Osteocyte (in vitro differentiated cells): ENCODE measurements at regions not wholly inside any gene's neighbourhood (a gene's known extent, or its start where the extent isn't known, plus 50 kb on each side); places are given as distances from the start of the nearest gene placed in this dataset.

Experiments
- DNase-seq: peaks from one replicate; pipeline ENCODE4 v3.0.0; 2021; ENCODE audit warnings: mixed read lengths; ENCODE audit not compliant: unreplicated experiment; ENCODE audit errors: extremely low spot score
- H3K27ac Mint-ChIP-seq: one replicate; pipeline ENCODE4 v1.8.0; 2021; ENCODE audit warnings: mild to moderate bottlenecking, mixed read lengths; ENCODE audit not compliant: unreplicated experiment
- H3K27me3 Mint-ChIP-seq: one replicate; pipeline ENCODE4 v1.8.0; 2021; ENCODE audit warnings: mixed read lengths; ENCODE audit not compliant: unreplicated experiment
- H3K36me3 Mint-ChIP-seq: one replicate; pipeline ENCODE4 v1.8.0; 2021; ENCODE audit warnings: mixed read lengths; ENCODE audit not compliant: unreplicated experiment
- H3K4me1 Mint-ChIP-seq: one replicate; pipeline ENCODE4 v1.8.0; 2021; ENCODE audit warnings: mixed read lengths; ENCODE audit not compliant: unreplicated experiment
- H3K4me3 Mint-ChIP-seq: one replicate; pipeline ENCODE4 v1.8.0; 2021; ENCODE audit warnings: mild to moderate bottlenecking, moderate library complexity, mixed read lengths; ENCODE audit not compliant: unreplicated experiment
- H3K9me3 Mint-ChIP-seq: one replicate; pipeline ENCODE4 v1.8.0; 2021; ENCODE audit warnings: mixed read lengths; ENCODE audit not compliant: unreplicated experiment
- TF ChIP-seq, protein P1 (sequence below): fragments of 200-600 bp; sonication (generic); IDR thresholded peaks from 2 replicates; pipeline ENCODE4 v1.5.0; 2021; ENCODE audit warnings: antibody characterized with exemption, mild to moderate bottlenecking, moderate library complexity

DNA sequence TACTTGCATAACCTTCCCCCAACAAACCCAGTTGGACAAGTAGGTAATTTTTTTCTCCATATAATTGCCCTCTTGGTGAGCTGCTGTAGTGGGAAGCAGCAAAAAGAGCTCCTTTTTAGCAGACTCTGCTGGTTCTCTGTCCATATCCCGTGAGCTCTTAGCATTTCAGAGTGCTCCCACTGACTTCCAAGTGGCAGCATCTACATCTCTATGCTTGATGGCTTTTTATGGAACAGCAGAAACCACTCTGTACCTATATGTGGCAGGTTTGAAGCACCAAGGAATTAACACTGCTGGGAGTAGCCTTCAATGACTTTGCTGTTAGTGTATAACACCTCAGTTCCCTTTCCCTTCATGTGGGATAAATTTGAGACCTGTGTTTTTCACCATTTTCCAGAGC lies 168.4 kb upstream of the NHS start:
- DNase-seq: no peak
- H3K4me1 Mint-ChIP-seq: no peaks in the 10 kb centered on the region
- TF ChIP-seq, protein P1, sequence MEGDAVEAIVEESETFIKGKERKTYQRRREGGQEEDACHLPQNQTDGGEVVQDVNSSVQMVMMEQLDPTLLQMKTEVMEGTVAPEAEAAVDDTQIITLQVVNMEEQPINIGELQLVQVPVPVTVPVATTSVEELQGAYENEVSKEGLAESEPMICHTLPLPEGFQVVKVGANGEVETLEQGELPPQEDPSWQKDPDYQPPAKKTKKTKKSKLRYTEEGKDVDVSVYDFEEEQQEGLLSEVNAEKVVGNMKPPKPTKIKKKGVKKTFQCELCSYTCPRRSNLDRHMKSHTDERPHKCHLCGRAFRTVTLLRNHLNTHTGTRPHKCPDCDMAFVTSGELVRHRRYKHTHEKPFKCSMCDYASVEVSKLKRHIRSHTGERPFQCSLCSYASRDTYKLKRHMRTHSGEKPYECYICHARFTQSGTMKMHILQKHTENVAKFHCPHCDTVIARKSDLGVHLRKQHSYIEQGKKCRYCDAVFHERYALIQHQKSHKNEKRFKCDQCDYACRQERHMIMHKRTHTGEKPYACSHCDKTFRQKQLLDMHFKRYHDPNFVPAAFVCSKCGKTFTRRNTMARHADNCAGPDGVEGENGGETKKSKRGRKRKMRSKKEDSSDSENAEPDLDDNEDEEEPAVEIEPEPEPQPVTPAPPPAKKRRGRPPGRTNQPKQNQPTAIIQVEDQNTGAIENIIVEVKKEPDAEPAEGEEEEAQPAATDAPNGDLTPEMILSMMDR: no peak
- no peaks in the 10 kb centered on the region for H3K36me3 Mint-ChIP-seq
- no peak overlapping the region for H3K4me3 Mint-ChIP-seq
- no peaks in the 10 kb centered on the region for H3K9me3 Mint-ChIP-seq
- H3K27ac Mint-ChIP-seq: no peak overlapping the region
- H3K27me3 Mint-ChIP-seq: no peaks in the 10 kb centered on the region

GRCh38 chrX:17214962-17215361 lies 160.0 kb upstream of the NHS start:
- Mint-ChIP-seq H3K36me3 (no peaks in the 10 kb centered on the region), H3K4me3 (no peak overlapping the region), H3K9me3 (peaks cover 7% of the 10 kb centered on the region), H3K27ac (no peak overlapping the region), H3K27me3 (no peaks in the 10 kb centered on the region), H3K4me1 (no peaks in the 10 kb centered on the region)
- TF ChIP-seq, protein P1: no peak
- no peak for DNase-seq

DNA sequence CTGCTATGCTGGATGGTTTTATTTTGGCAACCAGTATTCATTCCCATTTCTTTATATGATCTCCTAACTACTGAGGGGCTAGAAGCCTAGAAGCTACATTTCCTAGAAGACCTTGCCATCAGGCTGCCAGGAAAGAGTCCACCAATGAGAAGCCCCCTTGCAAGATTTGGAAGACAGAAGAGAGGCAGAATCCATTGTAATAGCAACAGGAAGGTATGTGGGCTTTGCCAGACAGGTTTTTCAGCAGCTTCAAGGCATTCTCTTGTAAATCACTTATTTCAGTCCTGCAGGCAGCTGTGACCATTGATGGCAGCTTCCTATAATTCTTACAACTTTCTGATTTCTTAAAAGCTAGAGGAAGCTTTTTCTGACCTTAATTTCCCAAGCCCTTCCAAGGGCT lies 148.3 kb upstream of the NHS start:
- no peaks in the 10 kb centered on the region for H3K4me1 Mint-ChIP-seq
- H3K4me3 Mint-ChIP-seq: no peak overlapping the region
- no peaks in the 10 kb centered on the region for H3K36me3 Mint-ChIP-seq
- DNase-seq: no peak
- H3K27ac Mint-ChIP-seq: no peak overlapping the region
- H3K27me3 Mint-ChIP-seq: no peaks in the 10 kb centered on the region
- peaks cover 9% of the 10 kb centered on the region for H3K9me3 Mint-ChIP-seq
- TF ChIP-seq, protein P1: no peak

GRCh38 chrX:17237146-17237545 lies 137.9 kb upstream of the NHS start:
- Mint-ChIP-seq H3K4me1 (no peaks in the 10 kb centered on the region), H3K27ac (no peak overlapping the region), H3K27me3 (no peaks in the 10 kb centered on the region), H3K9me3 (no peaks in the 10 kb centered on the region), H3K4me3 (no peak overlapping the region), H3K36me3 (no peaks in the 10 kb centered on the region)
- TF ChIP-seq, protein P1: no peak
- no peak for DNase-seq

GRCh38 chrX:17242470-17242869 lies 132.5 kb upstream of the NHS start:
- DNase-seq: no peak
- Mint-ChIP-seq H3K9me3 (no peaks in the 10 kb centered on the region), H3K27me3 (no peaks in the 10 kb centered on the region), H3K4me1 (no peaks in the 10 kb centered on the region), H3K36me3 (no peaks in the 10 kb centered on the region), H3K27ac (no peak overlapping the region), H3K4me3 (no peak overlapping the region)
- TF ChIP-seq, protein P1: peak; percentile 79
